ENCODE measurements at regions not wholly inside any gene's neighbourhood (a gene's known extent, or its start where the extent isn't known, plus 50 kb on each side); places are given as distances from the start of the nearest gene placed in this dataset.

DNA sequence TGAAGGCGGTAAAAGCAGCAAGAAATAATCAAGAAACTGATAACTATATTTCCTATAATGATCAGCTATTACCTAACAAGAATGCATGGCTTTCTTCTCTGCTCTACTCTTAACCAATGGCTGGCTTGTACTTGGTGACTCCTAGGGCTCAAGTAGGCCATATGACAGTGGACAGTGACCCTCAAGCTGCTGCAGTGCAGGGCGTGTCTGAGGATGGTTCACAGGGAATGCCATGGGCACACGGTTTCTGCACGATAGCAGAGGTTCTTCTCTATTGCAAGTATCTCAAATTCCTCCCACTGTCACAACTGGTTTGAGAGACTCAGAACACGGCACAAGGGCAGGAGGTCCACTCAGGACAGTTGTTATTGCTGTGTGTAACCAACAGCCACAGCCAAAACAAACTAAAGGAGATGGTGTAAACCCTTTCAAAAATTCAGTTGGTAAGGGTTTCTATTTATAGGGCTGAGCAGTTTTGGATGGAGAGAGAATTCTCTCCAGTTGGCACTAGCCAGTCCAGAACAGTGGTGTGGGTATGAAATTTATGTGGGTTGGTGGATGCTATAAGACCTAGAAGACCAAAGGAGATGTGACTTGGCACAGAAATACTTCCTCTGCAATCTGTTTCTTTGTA is 103.2 kb upstream of the ST8SIA2 start (continued):
- TF ChIP-seq RELA (IDR thresholded peaks at IDR 0.05; ENCODE audit: borderline replicate concordance, partially characterized antibody) (no peak), RAD21 (IDR thresholded peaks at IDR 0.05; ENCODE audit: insufficient read depth, low read depth, low read length) (no peak), NR2F1 (conservative IDR thresholded peaks at IDR 0.05) (no peak)

GRCh38 chr15:92291900-92292299 is 101.8 kb upstream of the ST8SIA2 start:
- intact Hi-C loops (cut with micrococcal nuclease; ENCODE audit: unreplicated experiment): no loop called here
- ChIA-PET RAD21 (ENCODE audit: unreplicated experiment) (no interaction called here), POLR2A (no interaction called here), SMC1A (ENCODE audit: uncharacterized antibody, unreplicated experiment) (no interaction called here), CTCF (no interaction called here)
- H3K79me2 ChIP-seq (ENCODE audit: control insufficient read depth, insufficient read depth, low read length): no peaks in the 10 kb centered on the region
- in situ Hi-C loops (cut with MboI): no loop called here
- no peaks in the 10 kb centered on the region for H4K20me1 ChIP-seq (ENCODE audit: control insufficient read depth, insufficient read depth)
- DNase-seq (ENCODE audit: low read depth, low spot score): no peak
- ATAC-seq: no peak
- H3K36me3 ChIP-seq (ENCODE audit: control insufficient read depth in 2 of 2, insufficient read depth in 2 of 2, low read length in 1 of 2): no peaks in the 10 kb centered on the region
- no peak overlapping the region for H2AFZ ChIP-seq (ENCODE audit: control insufficient read depth, low read depth, low read length)
- no peak overlapping the region for H3K9ac ChIP-seq (ENCODE audit: control insufficient read depth, insufficient read depth, low read length)
- no peaks in the 10 kb centered on the region for H3K27me3 ChIP-seq (replicated peaks in 1 of 2; ENCODE audit: control insufficient read depth in 2 of 2, insufficient read depth in 2 of 2, low read length in 1 of 2)
- 50% methylated on average over 4 of the region's 4 CpGs for WGBS (ENCODE audit: insufficient coverage, insufficient replicate concordance, low lambda C conversion rate, missing lambda C conversion rate)
- no peak overlapping the region for H3K4me2 ChIP-seq (ENCODE audit: control insufficient read depth, insufficient read depth)
- no peak for FAIRE-seq
- no peaks in the 10 kb centered on the region for H3K9me3 ChIP-seq (replicated peaks; ENCODE audit: control insufficient read depth, insufficient read depth, low read length)
- BruUV-seq (replicated peaks): no TSS peak
- no peak overlapping the region for H3K4me3 ChIP-seq
- no peak overlapping the region for H3K27ac ChIP-seq (ENCODE audit: control insufficient read depth, insufficient read depth)
- peaks cover 4% of the 10 kb centered on the region; the same call in 1 of the 2 replicates for H3K4me1 ChIP-seq (ENCODE audit: control insufficient read depth, insufficient read depth, low read length)
- TF ChIP-seq MYB (IDR thresholded peaks at IDR 0.05; ENCODE audit: borderline replicate concordance, low read depth, low read length) (no peak), MLLT1 (IDR thresholded peaks at IDR 0.05) (no peak), FOXM1 (IDR thresholded peaks at IDR 0.05; ENCODE audit: low read depth, low read length) (no peak), ASH2L (IDR thresholded peaks at IDR 0.05; ENCODE audit: borderline replicate concordance, low read depth) (no peak), BMI1 (IDR thresholded peaks at IDR 0.05; ENCODE audit: borderline replicate concordance) (no peak), EZH2 (IDR thresholded peaks at IDR 0.05; ENCODE audit: borderline replicate concordance, control insufficient read depth, low read depth, low read length) (no peak), CEBPZ (IDR thresholded peaks at IDR 0.05; ENCODE audit: low read depth, low read length) (no peak), CBX3 (IDR thresholded peaks at IDR 0.05; ENCODE audit: borderline replicate concordance, low read depth) (no peak), ATF2 (IDR thresholded peaks at IDR 0.05; ENCODE audit: low read length) (no peak), ZNF274 (IDR thresholded peaks at IDR 0.05; ENCODE audit: insufficient read depth, insufficient read length) (no peak)
- TF ChIP-seq, protein P1, sequence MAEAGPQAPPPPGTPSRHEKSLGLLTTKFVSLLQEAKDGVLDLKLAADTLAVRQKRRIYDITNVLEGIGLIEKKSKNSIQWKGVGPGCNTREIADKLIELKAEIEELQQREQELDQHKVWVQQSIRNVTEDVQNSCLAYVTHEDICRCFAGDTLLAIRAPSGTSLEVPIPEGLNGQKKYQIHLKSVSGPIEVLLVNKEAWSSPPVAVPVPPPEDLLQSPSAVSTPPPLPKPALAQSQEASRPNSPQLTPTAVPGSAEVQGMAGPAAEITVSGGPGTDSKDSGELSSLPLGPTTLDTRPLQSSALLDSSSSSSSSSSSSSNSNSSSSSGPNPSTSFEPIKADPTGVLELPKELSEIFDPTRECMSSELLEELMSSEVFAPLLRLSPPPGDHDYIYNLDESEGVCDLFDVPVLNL (IDR thresholded peaks at IDR 0.05; ENCODE audit: low read depth, low read length): no peak
